Thyroid gland (tissue), 4 donors: ENCODE measurements at regions not wholly inside any gene's neighbourhood (a gene's known extent, or its start where the extent isn't known, plus 50 kb on each side); places are given as distances from the start of the nearest gene placed in this dataset.

Experiments
- CTCF ChIP-seq, 6 experiments: fragments of 200-600 bp in 3 of 6; fragments of 450-650 bp in 3 of 6; sonication (generic) in 3 of 6; IDR thresholded peaks; one replicate each; pipeline ENCODE4 v1.5.1; 2016 to 2019; ENCODE audit warnings: antibody characterized with exemption in 6 of 6, mild to moderate bottlenecking in 2 of 6, inconsistent platforms in 1 of 6, moderate library complexity in 1 of 6
- POLR2A ChIP-seq, 2 donors: fragments of 450-650 bp; IDR thresholded peaks; one replicate each; pipeline ENCODE4 v1.6.1; 2017; ENCODE audit warnings: antibody characterized with exemption in 2 of 2, mild to moderate bottlenecking in 2 of 2, moderate library complexity in 1 of 2

- TF ChIP-seq POLR2A (IDR thresholded peaks at IDR 0.05), result no peak
- no peak for TF ChIP-seq CTCF (IDR thresholded peaks at IDR 0.05)
Observed at GRCh38 chr3:147941969-147942368, 532.8 kb downstream of the ZIC1 start.
